ENCODE measurements at regions not wholly inside any gene's neighbourhood (a gene's known extent, or its start where the extent isn't known, plus 50 kb on each side); places are given as distances from the start of the nearest gene placed in this dataset.

DNA sequence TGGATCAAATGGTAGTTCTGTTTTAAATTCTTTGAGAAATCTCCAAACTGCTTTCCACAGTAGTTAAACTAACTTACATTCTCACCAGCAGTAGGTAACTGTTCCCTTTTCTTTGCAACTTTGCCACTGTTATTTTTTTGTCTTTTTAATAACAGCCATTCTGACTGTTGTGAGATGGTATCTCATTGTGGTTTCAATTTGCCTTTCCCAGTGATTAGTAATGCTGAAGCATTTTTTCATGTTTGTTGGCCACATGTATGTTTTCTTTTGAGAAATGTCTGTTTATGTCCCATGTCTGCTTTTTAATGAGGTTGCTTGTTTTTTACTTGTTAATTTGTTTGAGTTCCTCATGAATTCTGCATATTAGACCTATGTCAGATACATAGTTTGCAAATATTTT is 198.8 kb downstream of the RAB28 start (continued):
- TF ChIP-seq, protein P1, sequence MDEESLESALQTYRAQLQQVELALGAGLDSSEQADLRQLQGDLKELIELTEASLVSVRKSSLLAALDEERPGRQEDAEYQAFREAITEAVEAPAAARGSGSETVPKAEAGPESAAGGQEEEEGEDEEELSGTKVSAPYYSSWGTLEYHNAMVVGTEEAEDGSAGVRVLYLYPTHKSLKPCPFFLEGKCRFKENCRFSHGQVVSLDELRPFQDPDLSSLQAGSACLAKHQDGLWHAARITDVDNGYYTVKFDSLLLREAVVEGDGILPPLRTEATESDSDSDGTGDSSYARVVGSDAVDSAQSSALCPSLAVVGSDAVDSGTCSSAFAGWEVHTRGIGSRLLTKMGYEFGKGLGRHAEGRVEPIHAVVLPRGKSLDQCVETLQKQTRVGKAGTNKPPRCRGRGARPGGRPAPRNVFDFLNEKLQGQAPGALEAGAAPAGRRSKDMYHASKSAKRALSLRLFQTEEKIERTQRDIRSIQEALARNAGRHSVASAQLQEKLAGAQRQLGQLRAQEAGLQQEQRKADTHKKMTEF (CRISPR knock-in tag; IDR thresholded peaks at IDR 0.05): no peak
- no peak for TF ChIP-seq NFKB2 (CRISPR knock-in tag; IDR thresholded peaks at IDR 0.05; ENCODE audit: borderline replicate concordance)
- TF ChIP-seq, protein P2, sequence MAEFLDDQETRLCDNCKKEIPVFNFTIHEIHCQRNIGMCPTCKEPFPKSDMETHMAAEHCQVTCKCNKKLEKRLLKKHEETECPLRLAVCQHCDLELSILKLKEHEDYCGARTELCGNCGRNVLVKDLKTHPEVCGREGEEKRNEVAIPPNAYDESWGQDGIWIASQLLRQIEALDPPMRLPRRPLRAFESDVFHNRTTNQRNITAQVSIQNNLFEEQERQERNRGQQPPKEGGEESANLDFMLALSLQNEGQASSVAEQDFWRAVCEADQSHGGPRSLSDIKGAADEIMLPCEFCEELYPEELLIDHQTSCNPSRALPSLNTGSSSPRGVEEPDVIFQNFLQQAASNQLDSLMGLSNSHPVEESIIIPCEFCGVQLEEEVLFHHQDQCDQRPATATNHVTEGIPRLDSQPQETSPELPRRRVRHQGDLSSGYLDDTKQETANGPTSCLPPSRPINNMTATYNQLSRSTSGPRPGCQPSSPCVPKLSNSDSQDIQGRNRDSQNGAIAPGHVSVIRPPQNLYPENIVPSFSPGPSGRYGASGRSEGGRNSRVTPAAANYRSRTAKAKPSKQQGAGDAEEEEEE (CRISPR knock-in tag; IDR thresholded peaks at IDR 0.05; ENCODE audit: borderline replicate concordance): no peak

DNA sequence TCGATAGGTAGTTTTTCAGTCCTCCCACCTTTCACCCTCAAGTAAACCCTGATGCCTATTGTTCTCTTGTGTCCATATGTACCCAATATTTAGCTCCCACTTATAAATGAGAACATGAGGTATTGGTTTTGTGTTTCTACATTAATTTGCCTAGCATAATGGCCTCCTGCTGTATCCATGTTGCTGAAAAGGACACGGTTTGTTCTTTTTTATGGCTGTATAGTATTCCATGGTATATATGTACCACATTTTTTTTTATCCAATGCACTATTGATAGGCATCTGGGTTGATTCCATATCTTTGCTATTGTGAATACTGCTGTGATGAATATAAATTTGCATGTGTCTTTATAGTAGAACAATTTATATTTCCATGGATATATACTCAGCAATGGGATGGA is 199.2 kb downstream of the RAB28 start:
- no peaks in the 10 kb centered on the region for H3K9me3 ChIP-seq (ENCODE audit: low read length)
- no peak for FAIRE-seq
- BruUV-seq (replicated peaks): no TSS peak
- no peak overlapping the region for H3K9ac ChIP-seq (ENCODE audit: insufficient read depth, low read depth, low read length)
- 39% methylated on average over 2 of the region's 2 CpGs for WGBS (ENCODE audit: low lambda C conversion rate)
- no peaks in the 10 kb centered on the region for H3K27me3 ChIP-seq (ENCODE audit: control insufficient read depth in 1 of 2, insufficient read depth in 2 of 2, low read length in 2 of 2)
- H4K20me1 ChIP-seq (ENCODE audit: insufficient read depth, low read length): no peaks in the 10 kb centered on the region
- no peaks in the 10 kb centered on the region for H3K36me3 ChIP-seq (replicated peaks in 1 of 2; ENCODE audit: control insufficient read depth in 1 of 2, insufficient read depth in 2 of 2, low read length in 2 of 2)
- in situ Hi-C loops (cut with HindIII; ENCODE audit: extremely low pct_ligation_motif_present, low pct_unique_long_range_greater_than_20kb): no loop called here
- no peak overlapping the region for H2AFZ ChIP-seq (ENCODE audit: low read length)
- no peaks in the 10 kb centered on the region for H3K79me2 ChIP-seq (ENCODE audit: insufficient read depth, low read length)
- H3K4me3 ChIP-seq (replicated peaks in 1 of 3; ENCODE audit: insufficient read depth in 1 of 3, low read depth in 2 of 3, low read length in 3 of 3): no peak overlapping the region
- no peak for ATAC-seq
- POLR2A ChIA-PET: no interaction called here
- no peaks in the 10 kb centered on the region for H3K4me1 ChIP-seq (ENCODE audit: insufficient read depth, low read length)
- H3K27ac ChIP-seq (ENCODE audit: extremely low read length, insufficient read depth, low read length): no peak overlapping the region
- no peak for DNase-seq (ENCODE audit: low spot score)
- intact Hi-C loops (cut with micrococcal nuclease; ENCODE audit: unreplicated experiment): no loop called here
- no peak overlapping the region for H3K4me2 ChIP-seq (ENCODE audit: low read depth, low read length)
- CTCF ChIA-PET (ENCODE audit: low intra/inter-chr PET ratio, low total read pairs): no interaction called here
- TF ChIP-seq SMAD3 (CRISPR knock-in tag; IDR thresholded peaks at IDR 0.05): no peak
- TF ChIP-seq, protein P3, sequence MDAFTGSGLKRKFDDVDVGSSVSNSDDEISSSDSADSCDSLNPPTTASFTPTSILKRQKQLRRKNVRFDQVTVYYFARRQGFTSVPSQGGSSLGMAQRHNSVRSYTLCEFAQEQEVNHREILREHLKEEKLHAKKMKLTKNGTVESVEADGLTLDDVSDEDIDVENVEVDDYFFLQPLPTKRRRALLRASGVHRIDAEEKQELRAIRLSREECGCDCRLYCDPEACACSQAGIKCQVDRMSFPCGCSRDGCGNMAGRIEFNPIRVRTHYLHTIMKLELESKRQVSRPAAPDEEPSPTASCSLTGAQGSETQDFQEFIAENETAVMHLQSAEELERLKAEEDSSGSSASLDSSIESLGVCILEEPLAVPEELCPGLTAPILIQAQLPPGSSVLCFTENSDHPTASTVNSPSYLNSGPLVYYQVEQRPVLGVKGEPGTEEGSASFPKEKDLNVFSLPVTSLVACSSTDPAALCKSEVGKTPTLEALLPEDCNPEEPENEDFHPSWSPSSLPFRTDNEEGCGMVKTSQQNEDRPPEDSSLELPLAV (CRISPR knock-in tag; conservative IDR thresholded peaks at IDR 0.05; ENCODE audit: low read depth): no peak
- no peak for TF ChIP-seq TCF12 (IDR thresholded peaks at IDR 0.05)
- no peak for TF ChIP-seq TCF12 (CRISPR knock-in tag; IDR thresholded peaks at IDR 0.05)
- TF ChIP-seq ZNF225 (CRISPR knock-in tag; IDR thresholded peaks at IDR 0.05): no peak
- TF ChIP-seq ZNF138 (CRISPR knock-in tag; IDR thresholded peaks at IDR 0.05; ENCODE audit: low read depth): no peak
- TF ChIP-seq, protein P4, sequence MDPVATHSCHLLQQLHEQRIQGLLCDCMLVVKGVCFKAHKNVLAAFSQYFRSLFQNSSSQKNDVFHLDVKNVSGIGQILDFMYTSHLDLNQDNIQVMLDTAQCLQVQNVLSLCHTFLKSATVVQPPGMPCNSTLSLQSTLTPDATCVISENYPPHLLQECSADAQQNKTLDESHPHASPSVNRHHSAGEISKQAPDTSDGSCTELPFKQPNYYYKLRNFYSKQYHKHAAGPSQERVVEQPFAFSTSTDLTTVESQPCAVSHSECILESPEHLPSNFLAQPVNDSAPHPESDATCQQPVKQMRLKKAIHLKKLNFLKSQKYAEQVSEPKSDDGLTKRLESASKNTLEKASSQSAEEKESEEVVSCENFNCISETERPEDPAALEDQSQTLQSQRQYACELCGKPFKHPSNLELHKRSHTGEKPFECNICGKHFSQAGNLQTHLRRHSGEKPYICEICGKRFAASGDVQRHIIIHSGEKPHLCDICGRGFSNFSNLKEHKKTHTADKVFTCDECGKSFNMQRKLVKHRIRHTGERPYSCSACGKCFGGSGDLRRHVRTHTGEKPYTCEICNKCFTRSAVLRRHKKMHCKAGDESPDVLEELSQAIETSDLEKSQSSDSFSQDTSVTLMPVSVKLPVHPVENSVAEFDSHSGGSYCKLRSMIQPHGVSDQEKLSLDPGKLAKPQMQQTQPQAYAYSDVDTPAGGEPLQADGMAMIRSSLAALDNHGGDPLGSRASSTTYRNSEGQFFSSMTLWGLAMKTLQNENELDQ (CRISPR knock-in tag; IDR thresholded peaks at IDR 0.05; ENCODE audit: borderline replicate concordance): no peak
- TF ChIP-seq ZNF30 (CRISPR knock-in tag; IDR thresholded peaks at IDR 0.05): no peak
- TF ChIP-seq EHMT2 (IDR thresholded peaks at IDR 0.05; ENCODE audit: borderline replicate concordance, low read depth, low read length): no peak
- TF ChIP-seq CCDC6 (CRISPR knock-in tag; IDR thresholded peaks at IDR 0.05): no peak
- TF ChIP-seq ZNF124 (CRISPR knock-in tag; IDR thresholded peaks at IDR 0.05): no peak
- no peak for TF ChIP-seq MBD4 (IDR thresholded peaks at IDR 0.05; ENCODE audit: borderline replicate concordance, low read length)
- TF ChIP-seq, protein P5, sequence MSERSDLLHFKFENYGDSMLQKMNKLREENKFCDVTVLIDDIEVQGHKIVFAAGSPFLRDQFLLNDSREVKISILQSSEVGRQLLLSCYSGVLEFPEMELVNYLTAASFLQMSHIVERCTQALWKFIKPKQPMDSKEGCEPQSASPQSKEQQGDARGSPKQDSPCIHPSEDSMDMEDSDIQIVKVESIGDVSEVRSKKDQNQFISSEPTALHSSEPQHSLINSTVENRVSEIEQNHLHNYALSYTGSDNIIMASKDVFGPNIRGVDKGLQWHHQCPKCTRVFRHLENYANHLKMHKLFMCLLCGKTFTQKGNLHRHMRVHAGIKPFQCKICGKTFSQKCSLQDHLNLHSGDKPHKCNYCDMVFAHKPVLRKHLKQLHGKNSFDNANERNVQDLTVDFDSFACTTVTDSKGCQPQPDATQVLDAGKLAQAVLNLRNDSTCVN (CRISPR knock-in tag; IDR thresholded peaks at IDR 0.05; ENCODE audit: borderline replicate concordance): no peak
- no peak for TF ChIP-seq CEBPG (CRISPR knock-in tag; IDR thresholded peaks at IDR 0.05)

Measured in HepG2 (cell line).